ENCODE measurements at regions not wholly inside any gene's neighbourhood (a gene's known extent, or its start where the extent isn't known, plus 50 kb on each side); places are given as distances from the start of the nearest gene placed in this dataset.

DNA sequence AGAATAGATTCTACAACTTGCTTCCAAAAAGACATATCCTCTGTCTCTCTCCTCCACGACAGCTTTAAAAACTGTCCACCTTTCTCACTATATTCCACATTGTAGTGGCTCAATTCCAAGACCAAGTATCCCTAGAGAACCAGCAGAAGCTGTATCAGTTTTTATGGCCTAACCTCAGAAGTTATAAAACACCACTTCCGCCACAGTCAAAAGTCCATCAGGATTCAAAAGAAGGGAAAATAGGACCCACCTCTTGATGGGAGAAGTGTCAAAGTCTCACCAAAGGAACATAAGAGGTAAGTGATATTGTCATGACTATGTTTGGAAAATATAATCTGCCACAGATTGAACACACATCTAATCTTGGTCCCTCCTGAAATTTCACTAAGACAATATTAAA lies 299.2 kb upstream of the RGMB start:
- no peak for TF ChIP-seq EZH2 (IDR thresholded peaks at IDR 0.05; ENCODE audit: borderline replicate concordance, low read length)
- TF ChIP-seq, protein P1, sequence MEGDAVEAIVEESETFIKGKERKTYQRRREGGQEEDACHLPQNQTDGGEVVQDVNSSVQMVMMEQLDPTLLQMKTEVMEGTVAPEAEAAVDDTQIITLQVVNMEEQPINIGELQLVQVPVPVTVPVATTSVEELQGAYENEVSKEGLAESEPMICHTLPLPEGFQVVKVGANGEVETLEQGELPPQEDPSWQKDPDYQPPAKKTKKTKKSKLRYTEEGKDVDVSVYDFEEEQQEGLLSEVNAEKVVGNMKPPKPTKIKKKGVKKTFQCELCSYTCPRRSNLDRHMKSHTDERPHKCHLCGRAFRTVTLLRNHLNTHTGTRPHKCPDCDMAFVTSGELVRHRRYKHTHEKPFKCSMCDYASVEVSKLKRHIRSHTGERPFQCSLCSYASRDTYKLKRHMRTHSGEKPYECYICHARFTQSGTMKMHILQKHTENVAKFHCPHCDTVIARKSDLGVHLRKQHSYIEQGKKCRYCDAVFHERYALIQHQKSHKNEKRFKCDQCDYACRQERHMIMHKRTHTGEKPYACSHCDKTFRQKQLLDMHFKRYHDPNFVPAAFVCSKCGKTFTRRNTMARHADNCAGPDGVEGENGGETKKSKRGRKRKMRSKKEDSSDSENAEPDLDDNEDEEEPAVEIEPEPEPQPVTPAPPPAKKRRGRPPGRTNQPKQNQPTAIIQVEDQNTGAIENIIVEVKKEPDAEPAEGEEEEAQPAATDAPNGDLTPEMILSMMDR (IDR thresholded peaks at IDR 0.05; ENCODE audit: low read length), result no peak

Measured in OCI-LY1 (cell line).